HepG2 (cell line): ENCODE measurements at regions not wholly inside any gene's neighbourhood (a gene's known extent, or its start where the extent isn't known, plus 50 kb on each side); places are given as distances from the start of the nearest gene placed in this dataset.

Experiments
- ATAC-seq: fragments of 200-7000 bp; cut with Tn5 transposase; 3 replicates; pipeline ENCODE4 v1.9.1; 2020; ENCODE audit warnings: mild to moderate bottlenecking, moderate library complexity
- BruUV-seq: library from RNA; stranded (reverse); fragments of 400-500 nt; replicated peaks from 2 replicates; lab custom pipeline; 2021; lab: Mats Ljungman, UMichigan
- CTCF ChIA-PET: fragments of 300-600 bp; formaldehyde crosslinking; extraction: SDS; loops from one replicate; lab custom pipeline; 2021; ENCODE audit warnings: low total read pairs, inconsistent platforms, low intra/inter-chr PET ratio; lab: Yijun Ruan, JAX
- POLR2A ChIA-PET: fragments of 350-600 bp; sonication (Branson Sonifier 250); formaldehyde crosslinking; loops from one replicate; lab custom pipeline; 2020; ENCODE audit warnings: antibody characterized with exemption, inconsistent platforms; lab: Yijun Ruan, JAX
- DNase-seq: peaks from one replicate; pipeline ENCODE4 v3.0.0-alpha.2; 2015; ENCODE audit warnings: low spot score
- FAIRE-seq: peaks from 3 replicates; lab custom pipeline; 2011; peaks lifted over from hg19 to GRCh38; lab: Jason Lieb, UNC
- H2AFZ ChIP-seq: one replicate; pipeline ENCODE4 v1.6.1; 2011; ENCODE audit warnings: low read length, inconsistent platforms
- H3K27ac ChIP-seq: fragments of 300-600 bp; 3 replicates; pipeline ENCODE4 v1.8.0; 2011; ENCODE audit warnings: mixed run types, mild to moderate bottlenecking, mixed read lengths, low read length, inconsistent platforms; ENCODE audit not compliant: insufficient read depth; ENCODE audit errors: extremely low read length
- H3K27me3 ChIP-seq, 2 experiments: fragments of 200-600 bp in 1 of 2; 2 replicates in 1 of 2; 3 replicates in 1 of 2; pipeline versions ENCODE4 v1.6.0 to v1.8.0; 2011; ENCODE audit warnings: low read length in 2 of 2, mild to moderate bottlenecking in 2 of 2, moderate library complexity in 2 of 2, inconsistent platforms in 1 of 2; ENCODE audit not compliant: insufficient read depth in 2 of 2, control insufficient read depth in 1 of 2
- H3K36me3 ChIP-seq, 2 experiments: fragments of 200-600 bp in 1 of 2; replicated peaks in 1 of 2; 2 replicates in 1 of 2; 3 replicates in 1 of 2; pipeline versions ENCODE4 v1.5.1 to v1.8.0; 2011; ENCODE audit warnings: low read length in 2 of 2, inconsistent platforms in 1 of 2; ENCODE audit not compliant: insufficient read depth in 2 of 2, control insufficient read depth in 1 of 2
- H3K4me1 ChIP-seq: 2 replicates; pipeline ENCODE4 v1.5.1; 2012; ENCODE audit warnings: low read length, inconsistent platforms; ENCODE audit not compliant: insufficient read depth
- H3K4me2 ChIP-seq: 2 replicates; pipeline ENCODE4 v1.6.0; 2011; ENCODE audit warnings: low read depth, low read length, inconsistent platforms
- H3K4me3 ChIP-seq, 3 experiments: fragments of 200-600 bp in 1 of 3; sonication (generic), shearing (Covaris generic) in 1 of 3; replicated peaks in 1 of 3; 2 replicates each; pipeline ENCODE4 v1.5.1; 2011 to 2016; ENCODE audit warnings: low read length in 3 of 3, inconsistent platforms in 2 of 3, low read depth in 2 of 3, mild to moderate bottlenecking in 2 of 3, control low read depth in 1 of 3, mixed read lengths in 1 of 3; ENCODE audit not compliant: insufficient read depth in 1 of 3
- H3K79me2 ChIP-seq: one replicate; pipeline ENCODE4 v1.6.1; 2011; ENCODE audit warnings: low read length, inconsistent platforms; ENCODE audit not compliant: insufficient read depth
- H3K9ac ChIP-seq: 2 replicates; pipeline ENCODE4 v1.6.0; 2011; ENCODE audit warnings: mild to moderate bottlenecking, low read depth, low read length, inconsistent platforms; ENCODE audit not compliant: insufficient read depth
- H3K9me3 ChIP-seq: 2 replicates; pipeline ENCODE4 v1.5.1; 2012; ENCODE audit warnings: mild to moderate bottlenecking, low read length
- H4K20me1 ChIP-seq: 2 replicates; pipeline ENCODE4 v1.6.0; 2011; ENCODE audit warnings: inconsistent platforms, mild to moderate bottlenecking, low read length, moderate library complexity; ENCODE audit not compliant: insufficient read depth
- ETV5 ChIP-seq: IDR thresholded peaks from 2 replicates; pipeline ENCODE4 v1.6.1; 2018; ENCODE audit warnings: missing biosample characterization, missing genetic modification reagents, inconsistent platforms, borderline replicate concordance
- IKZF1 ChIP-seq: fragments of 450-650 bp; IDR thresholded peaks from 2 replicates; pipeline ENCODE4 v1.7.1; 2016
- KLF9 ChIP-seq: IDR thresholded peaks from 2 replicates; pipeline ENCODE4 v1.6.1; 2016; ENCODE audit warnings: low read depth
- PCBP2 ChIP-seq: fragments of 200-400 bp; formaldehyde crosslinking; optimal IDR thresholded peaks from 2 replicates; pipeline ENCODE3; 2018; ENCODE audit warnings: low read length, low read depth; ENCODE audit not compliant: poor library complexity, severe bottlenecking
- SKIL ChIP-seq: sonication (generic); formaldehyde crosslinking; IDR thresholded peaks from 2 replicates; pipeline ENCODE4 v1.8.0; 2022; ENCODE audit warnings: missing genetic modification reagents, mild to moderate bottlenecking, moderate library complexity, borderline replicate concordance
- ZNF142 ChIP-seq: sonication (generic); formaldehyde crosslinking; IDR thresholded peaks from 2 replicates; pipeline ENCODE4 v1.4.0; 2020; ENCODE audit warnings: missing genetic modification reagents
- ZNF18 ChIP-seq: sonication (generic); formaldehyde crosslinking; IDR thresholded peaks from 2 replicates; pipeline ENCODE4 v1.8.0; 2022; ENCODE audit warnings: mild to moderate bottlenecking, missing genetic modification reagents; ENCODE audit not compliant: insufficient replicate concordance
- ZNF224 ChIP-seq: sonication (generic); formaldehyde crosslinking; IDR thresholded peaks from 2 replicates; pipeline ENCODE4 v1.5.0; 2020; ENCODE audit warnings: mild to moderate bottlenecking, missing genetic modification reagents
- ZNF678 ChIP-seq: sonication (generic); formaldehyde crosslinking; IDR thresholded peaks from 2 replicates; pipeline ENCODE4 v1.4.0; 2020; ENCODE audit warnings: mild to moderate bottlenecking, missing genetic modification reagents
- ZNF770 ChIP-seq: sonication (generic); formaldehyde crosslinking; IDR thresholded peaks from 2 replicates; pipeline ENCODE4 v1.5.0; 2020; ENCODE audit warnings: mild to moderate bottlenecking, missing genetic modification reagents
- WGBS: methylation state at CpG from one replicate; pipeline ENCODE4 v1.1.6; 2017; ENCODE audit warnings: low lambda C conversion rate; 5-methylcytosine and 5-hydroxymethylcytosine counted together
- in situ Hi-C: cut with HindIII; loops from 2 replicates; pipeline ENCODE4 v1.10.0; 2017; ENCODE audit warnings: low pct_unique_long_range_greater_than_20kb; ENCODE audit not compliant: extremely low pct_ligation_motif_present
- intact Hi-C: fragments of 100-400 bp; cut with micrococcal nuclease; formaldehyde crosslinking; loops from one replicate; pipeline ENCODE4 v1.10.0; 2022; ENCODE audit not compliant: unreplicated experiment

GRCh38 chr10:91120348-91120747 lies 100.1 kb upstream of the PCGF5 start:
- ChIA-PET POLR2A (no interaction called here), CTCF (no interaction called here)
- Histone ChIP-seq H3K27me3 (peaks cover 0 to 18% of the 10 kb centered on the region in 2 experiments; a peak in 2 of 5 replicates), H3K79me2 (no peaks in the 10 kb centered on the region), H3K9ac (no peak overlapping the region), H3K4me2 (no peak overlapping the region), H3K4me3 (no peak overlapping the region), H4K20me1 (no peaks in the 10 kb centered on the region), H3K4me1 (no peaks in the 10 kb centered on the region), H3K9me3 (no peaks in the 10 kb centered on the region), H3K36me3 (no peaks in the 10 kb centered on the region), H2AFZ (no peak overlapping the region), H3K27ac (no peak overlapping the region)
- BruUV-seq, result no TSS peak
- in situ Hi-C loops (no loop called here), intact Hi-C loops (no loop called here)
- WGBS, result 38% methylated on average over 2 of the region's 2 CpGs
- TF ChIP-seq PCBP2, result no peak
- TF ChIP-seq IKZF1, result no peak
- no peak for TF ChIP-seq ZNF770 (CRISPR knock-in tag)
- TF ChIP-seq ZNF18 (CRISPR knock-in tag), result no peak
- TF ChIP-seq ZNF678 (CRISPR knock-in tag), result no peak
- no peak for TF ChIP-seq SKIL (CRISPR knock-in tag)
- TF ChIP-seq ZNF224 (CRISPR knock-in tag), result no peak
- TF ChIP-seq KLF9 (CRISPR knock-in tag), result no peak
- TF ChIP-seq ETV5, result no peak
- no peak for TF ChIP-seq ZNF142 (CRISPR knock-in tag)
- FAIRE-seq (no peak), DNase-seq (no peak), ATAC-seq (no peak)
